ENCODE measurements at regions not wholly inside any gene's neighbourhood (a gene's known extent, or its start where the extent isn't known, plus 50 kb on each side); places are given as distances from the start of the nearest gene placed in this dataset.

DNA sequence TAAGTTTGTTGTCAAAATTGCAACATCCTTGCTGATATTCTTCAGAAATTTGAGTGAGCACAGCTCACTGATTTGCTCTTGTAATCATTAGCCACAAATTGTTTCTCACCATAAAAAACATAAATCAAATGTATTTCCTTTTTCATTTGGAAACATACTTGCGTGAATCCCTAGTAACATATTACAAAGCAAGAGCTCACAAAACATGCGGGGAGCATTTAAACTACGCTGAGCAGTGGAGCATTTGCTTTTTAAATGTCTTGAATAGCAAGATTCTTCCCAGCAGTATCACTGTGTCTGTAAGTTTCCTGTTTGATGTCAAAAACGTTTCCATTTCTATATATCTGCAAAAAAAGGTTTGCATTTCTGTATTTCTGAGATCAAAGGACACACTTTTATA lies 788.3 kb upstream of the SALL3 start:
- Histone ChIP-seq H3K9me3 (ENCODE audit: control insufficient read depth, low read length) (no peaks in the 10 kb centered on the region), H3K4me3 (ENCODE audit: insufficient read depth, low read depth, low read length, poor library complexity, severe bottlenecking) (no peak overlapping the region), H3K27me3 (replicated peaks; ENCODE audit: control insufficient read depth, insufficient read depth, low read length, poor library complexity, severe bottlenecking) (no peaks in the 10 kb centered on the region), H3K4me1 (ENCODE audit: control insufficient read depth, insufficient read depth, low read length, poor library complexity, severe bottlenecking) (no peaks in the 10 kb centered on the region), H3K36me3 (ENCODE audit: control insufficient read depth, insufficient read depth, low read length) (no peaks in the 10 kb centered on the region), H3K27ac (ENCODE audit: insufficient read depth, low read length, poor library complexity, severe bottlenecking) (no peak overlapping the region)
- DNase-seq, result no peak

- no peaks in the 10 kb centered on the region for H3K4me1 ChIP-seq (ENCODE audit: control insufficient read depth, insufficient read depth, low read length, poor library complexity, severe bottlenecking)
- DNase-seq, result no peak
These were observed 787.6 kb upstream of the SALL3 start for GRCh38 chr18:78192054-78192453.

GRCh38 chr18:78196280-78196679 lies 783.3 kb upstream of the SALL3 start:
- no peak for DNase-seq
- no peaks in the 10 kb centered on the region for H3K4me1 ChIP-seq (ENCODE audit: control insufficient read depth, insufficient read depth, low read length, poor library complexity, severe bottlenecking)
- no peak overlapping the region for H3K4me3 ChIP-seq (ENCODE audit: insufficient read depth, low read depth, low read length, poor library complexity, severe bottlenecking)
- no peaks in the 10 kb centered on the region for H3K27me3 ChIP-seq (replicated peaks; ENCODE audit: control insufficient read depth, insufficient read depth, low read length, poor library complexity, severe bottlenecking)
- no peak overlapping the region for H3K27ac ChIP-seq (ENCODE audit: insufficient read depth, low read length, poor library complexity, severe bottlenecking)
- H3K9me3 ChIP-seq (ENCODE audit: control insufficient read depth, low read length), result no peaks in the 10 kb centered on the region
- H3K36me3 ChIP-seq (ENCODE audit: control insufficient read depth, insufficient read depth, low read length), result no peaks in the 10 kb centered on the region

More at GRCh38 chr18:78192054-78192453, 787.6 kb upstream of the SALL3 start:
- Histone ChIP-seq H3K27ac (ENCODE audit: insufficient read depth, low read length, poor library complexity, severe bottlenecking) (no peak overlapping the region), H3K36me3 (ENCODE audit: control insufficient read depth, insufficient read depth, low read length) (no peaks in the 10 kb centered on the region), H3K4me3 (ENCODE audit: insufficient read depth, low read depth, low read length, poor library complexity, severe bottlenecking) (no peak overlapping the region), H3K27me3 (replicated peaks; ENCODE audit: control insufficient read depth, insufficient read depth, low read length, poor library complexity, severe bottlenecking) (no peaks in the 10 kb centered on the region), H3K9me3 (ENCODE audit: control insufficient read depth, low read length) (no peaks in the 10 kb centered on the region)

- no peak for DNase-seq
- Histone ChIP-seq H3K27ac (ENCODE audit: insufficient read depth, low read length, poor library complexity, severe bottlenecking) (no peak overlapping the region), H3K9me3 (ENCODE audit: control insufficient read depth, low read length) (no peaks in the 10 kb centered on the region), H3K36me3 (ENCODE audit: control insufficient read depth, insufficient read depth, low read length) (no peaks in the 10 kb centered on the region), H3K4me1 (ENCODE audit: control insufficient read depth, insufficient read depth, low read length, poor library complexity, severe bottlenecking) (no peaks in the 10 kb centered on the region), H3K27me3 (replicated peaks; ENCODE audit: control insufficient read depth, insufficient read depth, low read length, poor library complexity, severe bottlenecking) (no peaks in the 10 kb centered on the region), H3K4me3 (ENCODE audit: insufficient read depth, low read depth, low read length, poor library complexity, severe bottlenecking) (no peak overlapping the region)
These were observed 780.6 kb upstream of the SALL3 start for GRCh38 chr18:78199002-78199401.

- no peaks in the 10 kb centered on the region for H3K9me3 ChIP-seq (ENCODE audit: control insufficient read depth, low read length)
- no peaks in the 10 kb centered on the region for H3K27me3 ChIP-seq (replicated peaks; ENCODE audit: control insufficient read depth, insufficient read depth, low read length, poor library complexity, severe bottlenecking)
- H3K4me3 ChIP-seq (ENCODE audit: insufficient read depth, low read depth, low read length, poor library complexity, severe bottlenecking), result no peak overlapping the region
- no peak for DNase-seq
- no peaks in the 10 kb centered on the region for H3K36me3 ChIP-seq (ENCODE audit: control insufficient read depth, insufficient read depth, low read length)
- no peaks in the 10 kb centered on the region for H3K4me1 ChIP-seq (ENCODE audit: control insufficient read depth, insufficient read depth, low read length, poor library complexity, severe bottlenecking)
- no peak overlapping the region for H3K27ac ChIP-seq (ENCODE audit: insufficient read depth, low read length, poor library complexity, severe bottlenecking)
These were observed 780.0 kb upstream of the SALL3 start for GRCh38 chr18:78199611-78200010.

DNA sequence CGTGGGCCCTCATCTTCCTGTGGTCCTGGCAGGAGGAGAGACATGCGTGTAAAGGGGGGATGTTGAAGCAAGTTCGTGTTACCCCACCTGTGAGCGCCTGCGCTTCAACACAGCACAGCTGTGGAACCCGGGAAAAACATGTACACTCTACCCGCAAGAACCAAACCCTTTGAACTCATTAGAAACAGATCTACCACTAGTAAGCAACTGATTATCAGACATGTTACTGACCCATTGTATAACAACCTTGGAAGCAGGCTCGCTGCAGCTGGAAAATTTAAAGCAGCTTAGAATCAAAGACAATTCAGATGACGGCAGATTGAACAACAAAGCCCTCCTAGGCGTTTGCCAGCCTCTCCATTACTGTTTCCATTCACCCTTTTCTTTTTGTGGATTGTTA lies 771.7 kb upstream of the SALL3 start:
- Histone ChIP-seq H3K9me3 (ENCODE audit: control insufficient read depth, low read length) (no peaks in the 10 kb centered on the region), H3K27me3 (replicated peaks; ENCODE audit: control insufficient read depth, insufficient read depth, low read length, poor library complexity, severe bottlenecking) (no peaks in the 10 kb centered on the region), H3K4me1 (ENCODE audit: control insufficient read depth, insufficient read depth, low read length, poor library complexity, severe bottlenecking) (no peaks in the 10 kb centered on the region), H3K27ac (ENCODE audit: insufficient read depth, low read length, poor library complexity, severe bottlenecking) (no peak overlapping the region), H3K36me3 (ENCODE audit: control insufficient read depth, insufficient read depth, low read length) (no peaks in the 10 kb centered on the region), H3K4me3 (ENCODE audit: insufficient read depth, low read depth, low read length, poor library complexity, severe bottlenecking) (no peak overlapping the region)
- no peak for DNase-seq

DNA sequence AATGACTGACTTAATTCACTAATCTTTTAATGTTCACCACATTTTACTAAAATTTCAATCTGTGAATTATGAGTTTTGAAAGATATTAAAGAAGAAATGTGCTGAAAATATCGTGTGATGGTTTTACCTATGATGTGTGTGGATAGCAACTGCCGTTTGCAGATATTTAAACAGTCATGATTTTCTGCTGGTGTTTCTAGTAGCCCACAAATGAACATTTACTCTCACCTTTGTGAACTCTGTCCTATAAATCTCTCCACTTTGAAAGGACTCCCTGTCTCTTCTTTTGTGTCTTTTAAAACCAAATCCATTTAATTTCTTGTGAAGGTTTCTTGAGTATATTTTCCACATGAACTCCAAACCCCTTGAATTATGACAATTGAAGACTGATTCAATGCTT lies 771.2 kb upstream of the SALL3 start:
- Histone ChIP-seq H3K27ac (ENCODE audit: insufficient read depth, low read length, poor library complexity, severe bottlenecking) (no peak overlapping the region), H3K4me1 (ENCODE audit: control insufficient read depth, insufficient read depth, low read length, poor library complexity, severe bottlenecking) (no peaks in the 10 kb centered on the region), H3K4me3 (ENCODE audit: insufficient read depth, low read depth, low read length, poor library complexity, severe bottlenecking) (no peak overlapping the region), H3K27me3 (replicated peaks; ENCODE audit: control insufficient read depth, insufficient read depth, low read length, poor library complexity, severe bottlenecking) (no peaks in the 10 kb centered on the region), H3K9me3 (ENCODE audit: control insufficient read depth, low read length) (no peaks in the 10 kb centered on the region), H3K36me3 (ENCODE audit: control insufficient read depth, insufficient read depth, low read length) (no peaks in the 10 kb centered on the region)
- no peak for DNase-seq

- Histone ChIP-seq H3K9me3 (ENCODE audit: control insufficient read depth, low read length) (no peaks in the 10 kb centered on the region), H3K27me3 (replicated peaks; ENCODE audit: control insufficient read depth, insufficient read depth, low read length, poor library complexity, severe bottlenecking) (no peaks in the 10 kb centered on the region), H3K4me1 (ENCODE audit: control insufficient read depth, insufficient read depth, low read length, poor library complexity, severe bottlenecking) (no peaks in the 10 kb centered on the region), H3K27ac (ENCODE audit: insufficient read depth, low read length, poor library complexity, severe bottlenecking) (no peak overlapping the region), H3K36me3 (ENCODE audit: control insufficient read depth, insufficient read depth, low read length) (no peaks in the 10 kb centered on the region), H3K4me3 (ENCODE audit: insufficient read depth, low read depth, low read length, poor library complexity, severe bottlenecking) (no peak overlapping the region)
- DNase-seq, result no peak
These were observed 766.1 kb upstream of the SALL3 start for GRCh38 chr18:78213361-78213994.

GRCh38 chr18:78221496-78221895 lies 758.1 kb upstream of the SALL3 start:
- Histone ChIP-seq H3K27me3 (replicated peaks; ENCODE audit: control insufficient read depth, insufficient read depth, low read length, poor library complexity, severe bottlenecking) (no peaks in the 10 kb centered on the region), H3K4me3 (ENCODE audit: insufficient read depth, low read depth, low read length, poor library complexity, severe bottlenecking) (no peak overlapping the region), H3K9me3 (ENCODE audit: control insufficient read depth, low read length) (no peaks in the 10 kb centered on the region), H3K4me1 (ENCODE audit: control insufficient read depth, insufficient read depth, low read length, poor library complexity, severe bottlenecking) (no peaks in the 10 kb centered on the region), H3K36me3 (ENCODE audit: control insufficient read depth, insufficient read depth, low read length) (no peaks in the 10 kb centered on the region), H3K27ac (ENCODE audit: insufficient read depth, low read length, poor library complexity, severe bottlenecking) (no peak overlapping the region)
- no peak for DNase-seq

- DNase-seq, result no peak
- Histone ChIP-seq H3K4me3 (ENCODE audit: insufficient read depth, low read depth, low read length, poor library complexity, severe bottlenecking) (no peak overlapping the region), H3K27me3 (replicated peaks; ENCODE audit: control insufficient read depth, insufficient read depth, low read length, poor library complexity, severe bottlenecking) (no peaks in the 10 kb centered on the region), H3K27ac (ENCODE audit: insufficient read depth, low read length, poor library complexity, severe bottlenecking) (no peak overlapping the region), H3K4me1 (ENCODE audit: control insufficient read depth, insufficient read depth, low read length, poor library complexity, severe bottlenecking) (no peaks in the 10 kb centered on the region), H3K9me3 (ENCODE audit: control insufficient read depth, low read length) (no peaks in the 10 kb centered on the region), H3K36me3 (ENCODE audit: control insufficient read depth, insufficient read depth, low read length) (no peaks in the 10 kb centered on the region)
These were observed 750.6 kb upstream of the SALL3 start for GRCh38 chr18:78228974-78229373.

Measured in effector memory CD4-positive, alpha-beta T cell (primary cell).